ENCODE measurements at regions not wholly inside any gene's neighbourhood (a gene's known extent, or its start where the extent isn't known, plus 50 kb on each side); places are given as distances from the start of the nearest gene placed in this dataset.

GRCh38 chr13:68676513-68677115 is 1431.0 kb upstream of the ATXN8OS start:
- H3K9ac ChIP-seq (ENCODE audit: control insufficient read depth, extremely low read depth, insufficient read depth, low read length): no peak overlapping the region
- H2AFZ ChIP-seq (ENCODE audit: control insufficient read depth, low read length): no peak overlapping the region
- H3K27me3 ChIP-seq (ENCODE audit: control insufficient read depth, extremely low read depth, insufficient read depth, low read length): no peaks in the 10 kb centered on the region
- no peak for DNase-seq (ENCODE audit: low read depth, low spot score)
- peaks cover 2% of the 10 kb centered on the region for H3K9me3 ChIP-seq (ENCODE audit: control insufficient read depth, low read depth, low read length)
- no peaks in the 10 kb centered on the region for H3K4me1 ChIP-seq (ENCODE audit: control insufficient read depth, extremely low read depth, insufficient read depth, low read length)
- TF ChIP-seq EZH2 (IDR thresholded peaks at IDR 0.05; ENCODE audit: low read length) (no peak), CTCF (optimal IDR thresholded peaks at IDR 0.05 in 1 of 3, IDR thresholded peaks at IDR 0.05 in 1 of 3, conservative IDR thresholded peaks at IDR 0.05 in 1 of 3; ENCODE audit: extremely low read depth in 1 of 3, insufficient read depth in 2 of 3, low read length in 3 of 3) (no peak)
- dilution Hi-C loops (cut with MboI; ENCODE audit: extremely low pct_ligation_motif_present, low sequenced_read_pairs): no loop called here
- no peaks in the 10 kb centered on the region for H4K20me1 ChIP-seq (ENCODE audit: control insufficient read depth, extremely low read depth, insufficient read depth, low read length)
- no peak overlapping the region for H3K27ac ChIP-seq (ENCODE audit: control insufficient read depth, insufficient read depth, low read length)
- no peaks in the 10 kb centered on the region for H3K36me3 ChIP-seq (ENCODE audit: control insufficient read depth in 2 of 2, extremely low read depth in 1 of 2, insufficient read depth in 2 of 2, low read length in 2 of 2)
- no peak overlapping the region for H3K4me2 ChIP-seq (ENCODE audit: control insufficient read depth, extremely low read depth, insufficient read depth, low read depth, low read length)
- no peaks in the 10 kb centered on the region for H3K79me2 ChIP-seq (ENCODE audit: control insufficient read depth, insufficient read depth, low read length)
- FAIRE-seq: no peak
- H3K9me1 ChIP-seq (ENCODE audit: control insufficient read depth, extremely low read depth, insufficient read depth, low read length): no peaks in the 10 kb centered on the region
- H3K4me3 ChIP-seq (ENCODE audit: control insufficient read depth in 2 of 3, extremely low read depth in 1 of 3, insufficient read depth in 2 of 3, low read depth in 1 of 3, low read length in 3 of 3): no peak overlapping the region

DNA sequence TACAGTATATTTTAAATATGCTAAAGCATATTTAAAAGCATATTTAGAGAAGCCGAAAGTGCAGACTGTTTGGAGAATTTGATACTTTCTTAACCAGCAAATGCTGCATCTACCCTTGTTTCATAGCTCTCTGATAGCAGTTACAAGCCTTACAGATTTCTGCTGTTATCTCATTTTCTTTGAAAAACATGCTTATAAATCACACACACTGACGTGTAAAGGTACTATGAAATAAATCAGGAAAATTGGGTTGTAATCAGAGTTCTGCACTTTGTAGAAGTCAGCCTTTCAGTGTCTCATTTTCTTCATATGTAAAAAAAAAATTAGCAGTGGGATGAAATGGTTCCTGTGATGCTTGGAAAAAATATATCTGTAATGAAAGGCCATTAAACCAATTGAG is 1432.4 kb upstream of the ATXN8OS start:
- DNase-seq (ENCODE audit: low read depth, low spot score) (no peak), FAIRE-seq (no peak)
- Histone ChIP-seq H3K27ac (ENCODE audit: control insufficient read depth, insufficient read depth, low read length) (no peak overlapping the region), H2AFZ (ENCODE audit: control insufficient read depth, low read length) (no peak overlapping the region), H3K36me3 (ENCODE audit: control insufficient read depth in 2 of 2, extremely low read depth in 1 of 2, insufficient read depth in 2 of 2, low read length in 2 of 2) (no peaks in the 10 kb centered on the region), H3K9ac (ENCODE audit: control insufficient read depth, extremely low read depth, insufficient read depth, low read length) (no peak overlapping the region), H3K4me3 (ENCODE audit: control insufficient read depth in 2 of 3, extremely low read depth in 1 of 3, insufficient read depth in 2 of 3, low read depth in 1 of 3, low read length in 3 of 3) (no peak overlapping the region), H3K9me1 (ENCODE audit: control insufficient read depth, extremely low read depth, insufficient read depth, low read length) (no peaks in the 10 kb centered on the region), H3K27me3 (ENCODE audit: control insufficient read depth, extremely low read depth, insufficient read depth, low read length) (no peaks in the 10 kb centered on the region), H3K4me2 (ENCODE audit: control insufficient read depth, extremely low read depth, insufficient read depth, low read depth, low read length) (no peak overlapping the region), H4K20me1 (ENCODE audit: control insufficient read depth, extremely low read depth, insufficient read depth, low read length) (no peaks in the 10 kb centered on the region), H3K9me3 (ENCODE audit: control insufficient read depth, low read depth, low read length) (peaks cover 2% of the 10 kb centered on the region), H3K4me1 (ENCODE audit: control insufficient read depth, extremely low read depth, insufficient read depth, low read length) (no peaks in the 10 kb centered on the region), H3K79me2 (ENCODE audit: control insufficient read depth, insufficient read depth, low read length) (no peaks in the 10 kb centered on the region)
- dilution Hi-C loops (cut with MboI; ENCODE audit: extremely low pct_ligation_motif_present, low sequenced_read_pairs): no loop called here
- TF ChIP-seq EZH2 (IDR thresholded peaks at IDR 0.05; ENCODE audit: low read length): no peak
- TF ChIP-seq CTCF (optimal IDR thresholded peaks at IDR 0.05 in 1 of 3, IDR thresholded peaks at IDR 0.05 in 1 of 3, conservative IDR thresholded peaks at IDR 0.05 in 1 of 3; ENCODE audit: extremely low read depth in 1 of 3, insufficient read depth in 2 of 3, low read length in 3 of 3): no peak

Measured in keratinocyte (primary cell).